ENCODE measurements at regions not wholly inside any gene's neighbourhood (a gene's known extent, or its start where the extent isn't known, plus 50 kb on each side); places are given as distances from the start of the nearest gene placed in this dataset.
"Not testable (repeated sequence)": the region's sequence is repeated elsewhere in the genome, so short reads cannot be mapped to it uniquely, and the experiment has no call there.

GRCh38 chr4:1572521-1572920 is 111.6 kb downstream of the FAM53A start:
- no peak for DNase-seq

DNA sequence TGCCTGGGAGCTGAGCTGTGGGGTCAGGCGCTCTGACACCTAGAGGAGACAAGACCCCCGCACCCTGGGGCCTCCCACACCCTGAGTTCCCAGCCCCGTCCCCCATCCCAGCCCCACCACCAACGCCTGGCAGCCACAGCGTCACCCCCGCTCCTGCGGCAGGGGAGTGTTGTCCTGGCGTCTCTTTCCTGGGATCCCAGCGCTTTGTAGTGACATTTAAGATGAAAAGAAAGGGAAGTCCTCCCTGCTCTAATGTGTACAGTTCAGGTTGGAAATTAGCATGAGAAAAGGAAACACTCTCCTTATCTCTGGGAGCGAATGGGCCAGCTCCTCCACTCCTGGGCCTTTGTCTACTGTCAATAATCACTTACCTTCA is 112.1 kb downstream of the FAM53A start:
- DNase-seq, result no peak

DNA sequence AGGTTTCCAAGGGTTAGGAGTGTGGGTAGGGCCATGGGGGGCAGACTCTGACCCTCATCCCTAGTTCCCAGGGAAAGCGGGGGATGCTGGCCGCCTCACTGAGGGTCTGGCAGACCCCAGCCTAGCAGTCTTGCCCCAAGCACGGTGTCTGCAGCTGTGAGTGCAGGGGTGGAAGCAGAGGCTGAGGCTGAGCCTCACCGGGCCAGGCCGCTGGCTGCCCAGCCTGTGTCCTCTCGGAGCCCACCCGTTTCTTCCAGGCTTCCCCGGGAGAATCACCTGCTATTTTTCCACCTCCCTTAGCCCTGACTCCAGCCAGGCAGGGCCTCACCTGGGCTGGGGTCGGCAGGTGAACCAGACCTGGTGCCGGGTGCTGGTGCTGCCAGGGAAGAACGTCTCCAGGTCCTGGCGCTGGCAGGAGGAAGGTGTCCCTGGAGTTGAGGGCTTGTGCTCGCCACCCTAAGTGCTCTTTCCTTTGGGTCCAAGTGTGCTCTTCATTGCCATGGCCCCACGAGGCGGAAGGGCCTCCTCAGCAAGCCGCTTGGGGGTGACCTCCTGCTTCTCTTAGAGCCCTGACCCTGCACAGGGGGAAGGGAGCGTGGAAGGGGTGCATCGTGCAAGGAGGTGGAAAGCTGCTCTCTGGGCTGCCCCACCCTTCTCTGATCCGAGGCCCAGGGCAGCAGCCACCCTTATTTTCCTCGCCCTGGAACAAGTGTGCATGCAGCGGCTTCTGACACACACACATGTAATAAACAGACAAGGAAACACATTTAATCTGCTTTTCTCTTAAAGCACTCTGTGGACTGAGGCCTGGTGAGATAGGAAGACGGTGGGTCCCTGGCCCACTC is 112.7 kb downstream of the FAM53A start:
- DNase-seq, result no peak

DNA sequence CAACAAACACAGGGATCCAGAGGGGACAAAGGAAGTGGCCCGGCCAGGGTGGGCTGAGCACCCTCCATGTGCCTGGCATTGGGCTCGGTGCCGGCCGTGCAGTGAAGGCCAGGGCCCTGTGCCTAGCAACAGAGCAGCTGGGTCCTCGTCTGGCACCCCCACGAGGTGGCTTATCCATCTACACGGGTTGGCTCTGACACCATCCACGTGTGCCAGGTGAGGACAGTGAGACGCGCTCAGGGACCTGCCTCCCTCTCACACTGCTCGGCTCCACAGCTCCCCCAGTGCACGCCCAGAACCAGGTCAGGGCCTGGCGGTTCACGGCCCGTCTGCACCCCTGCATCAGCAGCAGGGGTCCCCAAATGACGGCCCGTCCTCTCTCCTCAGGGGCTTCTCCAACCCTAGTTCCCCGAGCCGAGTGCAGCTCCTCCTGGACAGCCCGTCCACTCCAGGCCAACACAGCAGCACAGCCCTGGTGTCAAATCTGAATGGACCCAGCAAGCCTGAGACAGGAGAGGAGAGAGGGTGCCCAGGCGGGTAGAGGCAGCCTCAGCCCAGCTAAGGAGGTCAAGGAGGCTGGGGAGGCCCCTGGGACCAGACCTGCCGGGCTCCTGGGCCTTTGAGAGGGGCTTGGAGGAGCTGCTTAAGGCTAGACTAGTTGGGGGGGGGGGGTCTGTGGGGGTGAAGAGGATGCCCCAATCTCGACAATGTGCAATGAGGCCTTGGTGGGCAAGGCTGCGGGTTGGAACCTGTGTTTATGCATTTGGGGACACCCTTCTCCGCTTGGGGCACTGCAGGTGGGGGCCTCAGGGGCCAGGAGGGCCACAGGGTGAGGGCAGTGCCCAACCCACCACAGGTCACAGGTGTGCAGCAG is 113.6 kb downstream of the FAM53A start:
- no peak for DNase-seq

GRCh38 chr4:1569461-1570151 is 114.5 kb downstream of the FAM53A start:
- no peak for DNase-seq

DNA sequence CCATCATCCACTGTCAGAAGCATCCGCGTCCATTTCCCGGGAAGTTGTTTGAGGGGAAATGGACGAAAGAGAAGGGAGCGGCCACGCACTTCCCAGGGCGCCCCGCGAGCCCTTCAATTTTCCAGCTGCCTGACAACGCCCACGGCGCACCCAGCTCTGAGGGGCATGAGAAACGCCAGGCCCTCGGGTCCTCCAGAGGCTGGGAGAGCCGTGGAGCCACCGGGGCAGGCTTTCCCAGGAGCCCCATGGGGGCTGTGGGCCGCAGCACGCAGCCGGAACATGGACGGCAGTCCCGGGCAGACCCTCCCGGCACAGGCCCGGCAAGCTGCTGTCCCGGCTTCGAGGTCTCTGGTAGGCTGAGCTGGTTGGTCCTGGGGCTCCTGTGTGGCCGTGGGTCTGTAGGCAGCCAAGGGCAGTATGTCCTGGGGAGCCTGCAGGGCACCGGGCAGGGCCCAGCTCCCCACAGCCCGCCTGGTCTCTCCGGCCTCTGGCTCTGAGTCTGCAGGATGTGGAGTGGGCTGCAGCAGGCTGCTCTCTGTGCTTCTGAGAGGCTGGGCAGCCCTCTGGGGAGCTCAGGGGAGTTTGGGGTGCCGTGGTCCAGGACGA is 115.2 kb downstream of the FAM53A start:
- no peak for DNase-seq

- no peak for DNase-seq
Measured at GRCh38 chr4:1567808-1568581, 116.1 kb downstream of the FAM53A start.

- no peak for DNase-seq
Measured at GRCh38 chr4:1567519-1567807, 116.7 kb downstream of the FAM53A start.

DNA sequence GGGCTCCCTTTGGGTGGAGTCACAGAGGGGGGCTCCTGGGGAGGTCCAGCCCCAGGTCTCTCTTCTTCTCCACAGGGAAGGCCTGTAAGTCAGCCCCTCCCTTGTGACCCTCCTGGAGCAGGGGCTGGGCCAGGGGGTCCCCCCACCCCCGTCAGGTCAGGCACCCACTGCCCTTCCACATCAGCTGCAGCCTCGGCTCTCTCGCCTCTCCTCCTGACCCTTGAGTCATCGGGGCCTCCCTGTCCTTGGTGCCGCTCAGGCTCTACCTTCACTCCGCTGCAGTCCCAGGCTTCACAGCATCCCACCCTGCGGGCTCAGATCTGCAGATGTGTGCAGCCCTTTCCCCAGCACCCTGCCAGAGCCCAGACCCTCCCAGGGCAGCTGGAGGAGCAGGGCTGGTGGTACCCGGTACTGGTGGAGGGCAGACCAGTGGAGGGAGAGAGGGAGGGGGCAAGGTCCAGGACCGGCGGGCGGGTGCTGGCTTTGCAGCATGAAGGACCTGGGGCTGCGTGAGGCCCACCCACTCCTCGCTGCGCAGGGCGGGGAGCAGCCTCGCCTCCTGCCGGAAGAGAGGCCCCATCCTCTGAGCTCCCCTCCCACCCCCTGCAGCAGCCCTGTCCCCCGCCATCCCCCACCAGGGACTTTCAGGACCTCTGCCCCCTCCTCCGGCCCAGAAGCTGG is 117.1 kb downstream of the FAM53A start:
- no peak for DNase-seq

DNA sequence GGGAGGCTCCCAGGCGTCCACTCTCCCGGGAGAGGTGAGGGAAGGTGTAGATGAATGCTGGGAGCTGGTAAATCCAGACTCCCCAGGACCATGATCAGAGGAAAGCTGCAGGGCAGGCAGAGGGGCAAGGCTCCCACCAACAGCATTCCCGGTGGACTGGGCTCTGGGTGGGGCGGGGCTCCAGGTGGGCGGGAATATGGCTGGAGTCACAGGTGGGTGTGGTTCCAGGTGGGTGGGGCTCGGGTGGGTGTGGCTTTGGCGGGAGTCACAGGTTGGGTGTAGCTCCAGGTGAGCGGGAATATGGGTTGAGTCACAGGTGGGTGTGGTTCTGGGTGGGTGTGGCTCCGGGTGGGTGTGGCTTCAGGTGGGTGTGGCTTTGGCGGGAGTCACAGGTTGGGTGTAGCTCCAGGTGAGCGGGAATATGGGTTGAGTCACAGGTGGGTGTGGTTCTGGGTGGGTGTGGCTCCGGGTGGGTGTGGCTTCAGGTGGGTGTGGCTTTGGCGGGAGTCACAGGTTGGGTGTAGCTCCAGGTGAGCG is 117.7 kb downstream of the FAM53A start:
- DNase-seq, result not testable (repeated sequence)

DNA sequence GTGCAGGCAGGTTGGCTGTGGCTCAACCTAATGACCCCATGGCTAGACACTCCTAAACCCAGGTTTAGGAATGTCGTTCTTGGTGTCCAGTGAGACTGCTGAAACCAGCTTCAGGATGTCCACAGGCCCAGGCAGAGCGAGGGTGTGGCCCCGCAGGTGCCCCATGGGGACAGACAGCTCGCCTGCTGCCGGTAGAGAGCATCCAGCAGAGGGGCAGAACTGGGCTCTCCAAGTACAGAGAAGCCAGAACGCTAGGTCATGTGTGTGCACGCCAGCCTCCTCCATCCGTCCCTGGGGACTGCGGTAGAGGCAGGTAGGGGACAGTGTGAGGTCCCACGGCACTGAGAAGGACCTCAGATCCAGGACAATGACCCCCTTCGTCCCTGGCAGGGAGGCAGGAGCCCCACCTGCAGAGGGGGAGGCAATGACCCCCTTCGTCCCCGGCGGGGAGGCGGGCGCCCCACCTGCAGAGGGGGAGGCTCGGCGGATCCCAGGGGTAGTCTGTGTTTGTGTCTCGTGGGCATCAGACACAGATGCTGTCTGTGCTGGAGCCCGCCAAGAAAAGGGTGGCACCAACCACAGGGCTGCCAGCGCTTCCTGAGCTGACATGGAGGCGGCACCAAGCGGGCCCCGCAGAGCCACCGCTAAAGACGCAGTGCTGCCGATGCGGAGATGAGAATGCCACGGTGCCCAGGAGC is 118.4 kb downstream of the FAM53A start:
- DNase-seq, result no peak

DNA sequence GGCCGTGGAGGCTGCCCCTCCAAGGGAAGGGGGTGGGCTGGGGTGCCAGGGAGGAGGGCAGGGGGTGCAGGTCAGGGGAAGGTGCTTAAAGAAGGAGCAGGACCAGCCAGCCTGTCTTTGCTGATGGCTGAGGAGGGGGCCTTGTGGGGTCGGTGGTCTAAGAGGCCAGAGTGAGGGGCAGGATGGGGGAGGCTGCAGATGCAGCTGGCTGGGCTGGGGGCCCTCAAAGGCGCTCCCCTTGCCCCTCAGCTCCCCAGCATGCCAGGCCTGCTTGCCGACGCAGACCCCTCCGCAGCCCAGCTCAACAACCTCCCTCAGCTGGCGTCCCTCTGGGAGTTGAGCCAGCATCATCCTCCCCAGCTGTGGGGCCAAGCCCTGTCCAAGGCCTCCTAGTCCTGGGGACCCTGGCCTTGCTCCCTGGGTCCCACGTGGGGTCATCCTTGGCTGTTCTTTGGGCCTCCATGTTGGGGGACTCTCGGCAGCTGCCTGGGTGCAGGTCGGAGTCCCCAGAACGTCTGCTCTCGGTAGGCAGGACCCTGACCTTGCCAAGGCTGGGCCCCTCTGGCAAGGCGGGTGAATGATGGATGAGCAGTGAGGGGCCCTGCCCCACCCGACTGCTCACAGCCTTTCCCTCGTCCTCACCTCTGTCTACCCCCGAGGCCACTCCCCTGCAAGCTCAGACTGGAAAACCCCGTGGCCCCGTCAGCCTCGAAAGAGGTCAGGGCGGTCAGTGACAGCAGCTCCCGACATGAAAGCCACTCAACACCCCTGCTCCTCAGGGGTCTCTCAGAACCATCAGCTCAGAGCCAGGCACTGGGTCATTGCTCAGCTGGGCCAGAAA is 119.4 kb downstream of the FAM53A start:
- no peak for DNase-seq

GRCh38 chr4:1563768-1564485 is 120.2 kb downstream of the FAM53A start:
- DNase-seq, result no peak

GRCh38 chr4:1563241-1563640 is 120.9 kb downstream of the FAM53A start:
- no peak for DNase-seq

- DNase-seq, result no peak
Measured at GRCh38 chr4:1562771-1563170, 121.3 kb downstream of the FAM53A start.

GRCh38 chr4:1562371-1562770 is 121.7 kb downstream of the FAM53A start:
- DNase-seq, result no peak

DNA sequence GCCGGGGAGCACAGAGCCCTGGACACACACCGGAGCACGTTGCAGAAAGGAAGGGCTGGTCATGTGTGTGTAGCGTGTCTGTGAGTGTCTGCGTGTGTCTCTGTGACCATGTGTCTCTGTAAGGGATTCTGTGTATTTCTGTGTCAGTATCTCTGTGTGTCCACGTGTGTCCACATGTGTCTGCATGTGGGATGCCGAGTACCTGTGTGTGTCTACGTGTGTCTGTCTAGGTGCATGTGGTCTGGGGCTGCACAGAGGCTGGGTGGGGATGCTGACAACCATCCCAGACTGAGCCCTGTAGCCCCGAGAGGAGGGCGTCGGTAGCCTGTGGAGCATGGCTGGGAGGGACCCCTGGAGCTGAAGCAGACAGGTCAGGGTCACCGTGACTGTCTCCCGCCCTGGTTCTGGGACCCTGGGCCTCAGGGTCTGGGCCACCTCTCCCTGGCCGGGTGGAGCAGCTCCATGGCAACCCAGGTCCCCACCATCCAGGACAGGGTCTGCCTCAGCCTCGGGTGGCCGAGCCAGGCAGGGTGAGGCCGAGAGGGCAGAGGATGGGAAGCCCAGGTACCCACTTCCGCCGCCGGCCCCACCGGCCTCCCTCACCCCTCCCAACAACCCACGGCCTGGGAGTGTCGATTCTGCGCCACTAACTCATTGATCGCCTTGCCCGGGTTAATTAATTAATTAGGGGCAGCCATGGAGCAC is 122.7 kb downstream of the FAM53A start:
- DNase-seq, result no peak

- no peak for DNase-seq
Measured at GRCh38 chr4:1559896-1560650, 124.0 kb downstream of the FAM53A start.
